NCI-H128 (cell line): ENCODE measurements at regions not wholly inside any gene's neighbourhood (a gene's known extent, or its start where the extent isn't known, plus 50 kb on each side); places are given as distances from the start of the nearest gene placed in this dataset.

Experiments
- DNase-seq: peaks from one replicate; lab custom pipeline; 2025; ENCODE audit not compliant: unreplicated experiment; lab: John Stamatoyannopoulos, UW

- DNase-seq, result no peak
These were observed 759.5 kb upstream of the TBX3 start for GRCh38 chr12:115443351-115443938.

DNA sequence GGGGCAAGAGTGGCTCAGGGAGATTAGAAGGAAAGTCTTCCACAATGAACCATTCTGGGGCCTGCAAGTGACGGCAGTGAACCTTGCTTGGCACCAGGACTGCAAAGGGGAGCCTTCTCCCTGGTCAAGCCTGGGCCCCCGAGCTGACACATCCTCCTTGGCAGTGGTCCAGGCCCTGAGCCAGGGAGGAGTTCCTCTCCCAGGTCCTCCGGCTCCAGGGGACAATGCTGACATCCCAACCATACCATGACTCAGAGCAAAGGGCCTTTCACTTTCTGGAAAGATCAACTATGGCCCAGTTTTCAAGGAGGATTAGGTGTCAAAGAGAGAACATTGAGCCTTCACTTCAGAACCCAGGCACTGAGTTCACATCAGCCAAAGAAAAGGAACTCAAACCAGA lies 756.5 kb upstream of the TBX3 start:
- DNase-seq, result no peak

DNA sequence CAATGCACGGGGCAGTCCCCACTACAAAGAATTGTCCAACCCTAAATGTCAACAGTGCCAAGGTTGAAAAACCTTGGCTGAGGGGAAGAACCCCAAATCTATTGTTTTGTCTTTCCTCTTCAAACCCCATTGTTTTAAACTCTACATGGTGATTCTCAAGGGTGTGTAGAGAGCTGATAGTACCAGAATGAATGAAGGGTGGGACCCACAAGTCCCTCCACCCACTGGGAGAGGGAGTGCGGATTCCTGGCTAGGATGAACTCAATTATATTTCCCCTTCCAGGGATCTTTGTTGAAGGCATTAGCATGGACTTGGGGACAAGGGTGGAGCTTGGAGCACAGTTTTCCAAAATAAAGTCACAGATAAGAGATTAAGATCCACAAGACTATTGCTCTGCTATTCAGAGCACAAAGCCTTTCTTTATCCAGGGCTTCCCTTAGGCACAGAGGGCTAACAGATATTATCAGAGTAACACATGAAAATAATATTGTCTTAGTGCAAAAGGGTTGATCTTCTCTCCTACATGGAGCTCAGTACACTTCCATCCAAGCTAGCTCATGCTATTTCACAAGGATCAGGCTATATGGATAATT lies 755.1 kb upstream of the TBX3 start:
- no peak for DNase-seq

GRCh38 chr12:115438314-115438713 lies 754.3 kb upstream of the TBX3 start:
- no peak for DNase-seq

GRCh38 chr12:115437061-115437567 lies 753.1 kb upstream of the TBX3 start:
- DNase-seq, result no peak

DNA sequence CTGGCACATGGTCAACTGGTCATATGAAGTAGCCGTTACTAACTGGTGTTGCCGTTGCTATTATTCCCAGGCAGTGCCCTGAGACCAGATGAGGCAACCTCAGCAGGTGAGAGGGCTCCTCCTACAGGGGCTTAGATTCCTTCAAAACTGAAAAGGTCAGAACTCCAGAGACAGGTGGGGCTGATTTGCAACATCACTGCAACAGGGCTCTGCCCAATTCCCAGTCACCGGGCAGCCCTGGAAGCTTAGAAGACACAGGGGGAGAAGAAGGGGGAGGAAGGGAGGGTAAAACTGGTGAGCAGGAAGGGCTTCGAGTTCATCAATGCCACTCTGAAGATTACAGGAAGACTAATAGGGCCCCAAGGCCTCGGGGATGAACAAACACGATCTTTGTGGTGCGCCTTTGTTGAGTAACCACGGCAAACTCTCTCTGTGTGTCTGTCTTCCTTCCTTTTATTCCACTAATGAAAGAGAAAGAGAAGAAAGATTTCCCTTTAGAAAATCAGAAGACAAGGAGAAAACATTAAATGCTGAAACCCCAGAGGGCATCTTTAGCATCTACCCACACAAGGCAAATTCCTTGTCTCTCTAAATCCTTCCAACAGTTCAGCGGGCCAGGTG lies 749.1 kb upstream of the TBX3 start:
- DNase-seq, result no peak

- DNase-seq, result no peak
These were observed 746.7 kb upstream of the TBX3 start for GRCh38 chr12:115430636-115431035.

- DNase-seq, result no peak
These were observed 742.8 kb upstream of the TBX3 start for GRCh38 chr12:115426732-115427131.

DNA sequence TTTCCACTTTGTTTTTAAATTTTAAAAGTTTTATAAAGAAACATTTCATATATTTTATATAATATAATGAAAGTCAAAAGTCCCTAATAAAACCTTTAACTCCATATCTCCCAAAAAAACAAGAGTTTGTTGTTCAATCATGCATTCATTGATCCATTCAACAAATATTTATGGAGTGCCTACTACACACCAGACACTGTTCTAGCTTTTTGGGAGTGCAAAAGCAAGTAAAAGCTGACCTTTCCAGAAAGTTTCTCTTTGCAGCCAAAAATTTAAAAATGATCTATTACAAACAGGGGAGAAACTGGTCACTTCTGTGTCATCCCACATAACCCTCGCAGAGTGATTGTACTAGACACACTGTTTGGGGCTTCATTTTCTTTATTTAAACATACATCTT lies 740.0 kb upstream of the TBX3 start:
- no peak for DNase-seq

GRCh38 chr12:115423546-115423987 lies 739.6 kb upstream of the TBX3 start:
- DNase-seq, result no peak

DNA sequence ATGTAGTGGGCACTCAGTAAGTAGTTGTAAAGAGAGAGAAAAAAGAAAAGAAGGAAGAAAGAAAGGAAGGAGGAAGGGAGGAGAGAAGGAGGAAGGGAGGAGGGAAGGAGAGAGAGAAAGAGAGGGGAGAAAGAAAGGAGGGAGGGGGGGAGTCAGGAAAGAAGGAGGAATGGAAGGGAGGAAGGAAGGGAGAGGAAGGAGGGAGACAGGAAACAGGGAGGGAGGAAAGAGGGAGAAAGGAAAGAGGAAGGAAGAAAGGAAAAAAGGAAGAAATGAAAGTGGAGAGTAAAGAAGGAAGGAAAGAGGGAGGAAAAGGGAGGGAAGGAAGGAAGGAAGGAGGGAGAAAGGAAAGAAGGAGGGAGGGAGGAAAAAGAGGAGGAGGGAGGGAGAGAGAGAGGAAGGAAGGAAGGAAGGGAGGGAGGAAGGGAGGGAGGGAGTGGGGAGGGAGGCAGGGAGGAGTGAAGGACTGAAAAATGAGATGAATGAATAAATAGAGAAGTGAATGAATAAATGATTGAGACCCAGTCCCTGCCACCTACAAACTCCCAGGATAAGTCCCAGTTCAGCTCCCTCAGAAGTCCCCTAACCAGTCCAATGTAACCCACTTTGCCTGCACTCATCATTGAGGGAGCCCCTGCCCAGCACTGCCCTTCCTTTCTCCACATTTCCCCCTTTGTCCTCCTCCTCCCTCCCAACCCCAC lies 739.0 kb upstream of the TBX3 start:
- no peak for DNase-seq

DNA sequence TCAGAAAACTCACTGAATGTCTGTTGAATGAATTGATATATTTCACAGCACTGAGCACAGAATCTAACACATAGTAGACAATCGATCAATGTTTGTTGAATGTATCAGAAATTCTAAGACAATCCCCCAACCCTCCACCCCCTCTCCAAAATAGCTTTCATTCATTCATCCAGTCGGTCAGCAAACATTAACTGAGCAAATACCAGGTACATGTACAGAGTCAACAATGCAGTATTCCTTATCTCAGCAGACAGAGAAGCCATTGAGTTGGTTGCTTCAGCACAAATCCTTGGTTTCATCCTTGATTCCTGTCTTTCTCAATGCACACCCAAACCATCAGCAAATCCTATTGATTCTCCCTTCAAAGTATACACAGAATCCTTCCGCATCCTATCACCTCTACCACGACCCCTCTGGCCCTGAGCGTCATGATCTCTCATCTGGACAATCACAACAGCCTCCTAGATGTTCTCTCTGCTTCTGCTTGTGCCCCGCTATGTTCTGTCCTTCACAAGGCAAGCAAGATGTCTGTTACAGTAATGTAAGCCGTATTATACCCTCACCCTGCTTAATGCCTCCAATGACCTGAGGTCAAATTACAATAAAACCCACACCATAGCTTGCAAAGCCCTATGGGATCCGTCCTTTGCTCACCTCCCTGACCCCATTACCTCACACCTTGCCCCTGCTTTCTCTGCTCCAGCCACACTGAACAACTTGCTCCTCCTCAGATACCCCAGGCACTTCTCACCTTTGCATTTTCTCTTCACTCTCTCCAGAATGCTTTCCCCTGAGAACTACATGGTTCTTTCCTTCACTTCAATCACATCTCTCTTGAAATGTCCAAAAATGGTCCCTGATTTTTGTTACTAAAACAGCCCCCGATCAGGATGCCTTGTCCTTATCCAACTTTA lies 738.1 kb upstream of the TBX3 start:
- no peak for DNase-seq

GRCh38 chr12:115421350-115421749 lies 737.4 kb upstream of the TBX3 start:
- DNase-seq, result no peak

DNA sequence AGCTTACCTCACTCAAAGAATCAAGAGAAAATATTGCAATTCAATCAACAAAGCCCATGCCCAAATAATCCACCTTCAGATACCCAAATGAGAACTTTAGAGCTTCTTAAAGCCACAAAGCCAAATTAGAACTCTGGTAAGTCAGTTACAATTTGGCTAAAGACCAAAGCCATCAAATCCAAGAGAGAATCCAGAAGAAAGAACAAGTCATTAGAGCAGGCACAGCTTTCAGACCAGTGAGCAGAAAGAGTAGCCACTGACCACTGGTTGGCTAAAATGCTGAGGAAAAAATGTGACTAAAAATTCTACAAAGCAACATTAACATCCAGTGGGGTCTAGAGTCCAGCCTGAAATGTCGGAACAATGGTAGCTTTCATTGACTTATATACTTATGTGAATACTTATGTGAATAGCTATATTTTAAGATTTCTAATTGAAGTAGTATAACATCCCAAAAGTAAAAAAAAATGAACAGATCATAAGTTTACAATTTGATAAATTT lies 735.2 kb upstream of the TBX3 start:
- DNase-seq, result no peak

DNA sequence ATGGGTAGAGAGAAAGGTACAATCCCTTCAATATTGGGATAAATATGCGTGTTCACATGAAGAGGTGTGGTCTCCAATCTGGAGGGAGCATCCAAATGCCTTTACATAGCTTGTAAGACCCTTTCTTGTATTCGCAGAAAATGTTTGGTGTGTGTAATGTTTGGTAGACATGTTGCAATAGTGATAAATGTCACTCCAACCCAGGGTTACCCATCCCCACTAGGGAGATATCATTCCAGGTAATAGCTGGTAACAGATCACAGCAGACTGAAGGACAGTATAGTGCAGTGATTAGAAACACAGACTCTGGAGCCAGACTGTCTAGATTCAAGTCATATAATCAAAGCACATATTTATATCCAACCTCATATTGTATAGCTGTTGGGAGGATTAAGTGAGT lies 733.6 kb upstream of the TBX3 start:
- no peak for DNase-seq

DNA sequence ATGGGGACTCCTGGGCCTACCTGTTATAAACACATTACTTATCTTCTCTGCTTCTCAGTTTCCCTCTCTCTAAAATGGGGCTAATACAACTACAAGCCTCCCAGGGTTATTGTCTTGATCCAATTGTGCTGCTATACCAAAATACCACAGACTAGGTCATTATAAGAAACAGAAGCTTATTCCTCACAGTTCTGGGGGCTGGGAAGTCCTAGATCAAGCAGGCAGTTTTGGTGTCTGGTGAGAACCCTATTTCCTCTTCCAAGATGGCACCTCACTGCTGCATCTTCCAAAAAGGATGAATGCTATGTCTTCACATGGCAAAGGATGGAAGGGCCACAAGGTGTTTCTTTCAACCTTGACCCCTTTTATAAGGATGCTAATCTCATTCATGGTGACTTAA lies 732.9 kb upstream of the TBX3 start:
- no peak for DNase-seq

- no peak for DNase-seq
These were observed 729.7 kb upstream of the TBX3 start for GRCh38 chr12:115413626-115414025.

DNA sequence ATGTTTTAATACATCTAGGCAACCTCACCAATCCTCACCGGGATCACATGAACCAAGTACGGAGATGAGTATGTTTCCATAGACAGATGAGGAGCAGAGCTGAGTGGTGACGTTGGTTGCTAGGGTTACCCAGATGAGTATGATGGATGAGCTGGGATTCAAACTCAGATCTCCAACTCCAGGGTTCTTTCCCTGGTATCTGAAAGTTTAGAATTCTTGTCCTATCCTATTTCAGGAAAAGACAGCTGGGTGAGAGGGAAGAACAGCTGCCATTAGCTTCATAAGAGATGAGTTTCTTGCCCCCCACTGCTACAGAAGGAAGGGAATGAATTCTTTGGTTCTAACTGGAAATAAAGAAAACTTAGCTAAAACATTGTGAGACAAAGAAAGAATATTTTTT lies 728.9 kb upstream of the TBX3 start:
- DNase-seq, result no peak

GRCh38 chr12:115411121-115411520 lies 727.1 kb upstream of the TBX3 start:
- DNase-seq, result no peak

- DNase-seq, result no peak
These were observed 724.7 kb upstream of the TBX3 start for GRCh38 chr12:115408642-115409041.

DNA sequence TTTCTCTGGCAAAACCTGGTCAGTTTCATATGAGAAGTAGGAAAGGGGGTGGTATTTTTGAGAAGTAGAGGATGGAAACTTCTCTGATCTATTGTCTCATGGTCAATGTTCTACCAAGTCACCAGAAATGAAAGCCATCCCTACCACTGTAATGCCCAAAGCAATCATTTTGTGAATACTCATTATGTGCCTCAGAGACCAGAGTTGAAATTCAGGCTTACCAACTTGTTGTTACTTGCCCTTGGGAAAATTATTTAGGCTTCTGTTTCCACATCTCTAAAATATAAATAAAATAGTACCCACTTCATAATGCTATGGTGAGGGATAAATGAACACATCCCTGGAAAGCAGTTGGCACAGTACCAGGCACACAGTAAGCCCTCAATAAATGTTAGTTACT lies 723.7 kb upstream of the TBX3 start:
- no peak for DNase-seq
